ENCODE measurements at regions not wholly inside any gene's neighbourhood (a gene's known extent, or its start where the extent isn't known, plus 50 kb on each side); places are given as distances from the start of the nearest gene placed in this dataset.

GRCh38 chr7:89797965-89798598 lies 356.2 kb upstream of the STEAP1 start:
- Histone ChIP-seq H3K27ac (ENCODE audit: low read depth, low read length) (no peak overlapping the region), H3K4me1 (ENCODE audit: control insufficient read depth, low read length) (no peaks in the 10 kb centered on the region), H4K20me1 (ENCODE audit: control insufficient read depth, insufficient read depth, low read depth, low read length) (no peaks in the 10 kb centered on the region), H3K4me2 (ENCODE audit: low read length) (no peak overlapping the region), H3K27me3 (ENCODE audit: control insufficient read depth, low read length) (no peaks in the 10 kb centered on the region), H3K36me3 (ENCODE audit: control insufficient read depth, low read length) (no peaks in the 10 kb centered on the region), H3K9me3 (ENCODE audit: control insufficient read depth, insufficient read depth, low read length) (no peaks in the 10 kb centered on the region), H3K9me2 (replicated peaks; ENCODE audit: control insufficient read depth, low read length) (no peaks in the 10 kb centered on the region), H3F3A (ENCODE audit: control insufficient read depth, insufficient read depth) (no peaks in the 10 kb centered on the region), H3K4me3 (ENCODE audit: low read length) (no peak overlapping the region), H3K79me2 (ENCODE audit: control insufficient read depth, low read length) (no peaks in the 10 kb centered on the region)
- TF ChIP-seq CTCF (IDR thresholded peaks at IDR 0.05; ENCODE audit: low read depth, low read length, poor library complexity, severe bottlenecking): no peak
- no peak for TF ChIP-seq EZH2phosphoT487 (IDR thresholded peaks at IDR 0.05; ENCODE audit: borderline replicate concordance, low read length)

DNA sequence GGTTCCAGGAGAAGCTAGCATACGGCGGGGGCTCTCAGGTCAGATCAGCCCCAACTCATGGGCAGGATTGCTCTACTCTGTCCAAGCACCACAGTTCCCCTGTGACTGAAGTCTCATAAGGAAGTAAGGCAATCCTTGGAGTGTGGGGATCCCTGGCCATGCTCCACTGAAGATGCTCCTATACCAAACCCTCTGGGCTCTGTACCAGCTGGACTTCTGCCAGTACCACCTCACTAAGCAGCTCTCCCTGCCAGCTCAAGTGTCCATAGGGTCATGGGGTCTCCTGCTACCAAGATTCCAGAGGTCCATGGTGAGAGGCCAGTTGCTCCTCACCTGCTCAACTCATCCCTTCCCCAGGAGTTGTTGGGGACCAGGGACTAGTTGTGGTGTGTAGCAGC lies 355.7 kb upstream of the STEAP1 start:
- no peak overlapping the region for H3K4me2 ChIP-seq (ENCODE audit: low read length)
- H3K4me1 ChIP-seq (ENCODE audit: control insufficient read depth, low read length): no peaks in the 10 kb centered on the region
- no peaks in the 10 kb centered on the region for H3K9me3 ChIP-seq (ENCODE audit: control insufficient read depth, insufficient read depth, low read length)
- TF ChIP-seq CTCF (IDR thresholded peaks at IDR 0.05; ENCODE audit: low read depth, low read length, poor library complexity, severe bottlenecking) (no peak), EZH2phosphoT487 (IDR thresholded peaks at IDR 0.05; ENCODE audit: borderline replicate concordance, low read length) (no peak)
- H3F3A ChIP-seq (ENCODE audit: control insufficient read depth, insufficient read depth): no peaks in the 10 kb centered on the region
- H3K9me2 ChIP-seq (replicated peaks; ENCODE audit: control insufficient read depth, low read length): no peaks in the 10 kb centered on the region
- H3K27ac ChIP-seq (ENCODE audit: low read depth, low read length): no peak overlapping the region
- H3K4me3 ChIP-seq (ENCODE audit: low read length): no peak overlapping the region
- H3K36me3 ChIP-seq (ENCODE audit: control insufficient read depth, low read length): no peaks in the 10 kb centered on the region
- no peaks in the 10 kb centered on the region for H3K79me2 ChIP-seq (ENCODE audit: control insufficient read depth, low read length)
- H4K20me1 ChIP-seq (ENCODE audit: control insufficient read depth, insufficient read depth, low read depth, low read length): no peaks in the 10 kb centered on the region
- H3K27me3 ChIP-seq (ENCODE audit: control insufficient read depth, low read length): no peaks in the 10 kb centered on the region

DNA sequence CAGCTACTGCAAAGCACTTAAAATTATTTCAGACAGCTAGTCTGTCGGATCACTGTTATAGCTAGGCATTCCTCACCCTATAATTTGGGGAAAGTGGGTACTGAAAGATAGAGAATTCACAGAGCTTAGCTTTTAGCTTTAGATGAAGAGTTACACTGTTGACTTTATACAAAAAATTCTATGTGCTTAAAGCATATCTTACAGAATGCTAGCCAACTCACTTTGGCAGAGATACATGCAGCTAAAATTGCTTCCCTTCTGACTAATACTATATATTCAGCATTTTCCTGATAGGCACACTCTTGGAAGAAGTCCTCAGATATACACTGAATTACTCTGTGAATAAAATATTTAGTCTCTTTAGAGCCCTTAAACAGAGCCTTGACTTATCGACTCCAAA lies 353.5 kb upstream of the STEAP1 start:
- no peaks in the 10 kb centered on the region for H3K36me3 ChIP-seq (ENCODE audit: control insufficient read depth, low read length)
- no peaks in the 10 kb centered on the region for H3K4me1 ChIP-seq (ENCODE audit: control insufficient read depth, low read length)
- H3F3A ChIP-seq (ENCODE audit: control insufficient read depth, insufficient read depth): no peaks in the 10 kb centered on the region
- no peak overlapping the region for H3K4me3 ChIP-seq (ENCODE audit: low read length)
- H3K9me3 ChIP-seq (ENCODE audit: control insufficient read depth, insufficient read depth, low read length): no peaks in the 10 kb centered on the region
- no peak overlapping the region for H3K4me2 ChIP-seq (ENCODE audit: low read length)
- no peaks in the 10 kb centered on the region for H4K20me1 ChIP-seq (ENCODE audit: control insufficient read depth, insufficient read depth, low read depth, low read length)
- H3K27me3 ChIP-seq (ENCODE audit: control insufficient read depth, low read length): no peaks in the 10 kb centered on the region
- TF ChIP-seq CTCF (IDR thresholded peaks at IDR 0.05; ENCODE audit: low read depth, low read length, poor library complexity, severe bottlenecking): no peak
- no peak for TF ChIP-seq EZH2phosphoT487 (IDR thresholded peaks at IDR 0.05; ENCODE audit: borderline replicate concordance, low read length)
- no peak overlapping the region for H3K27ac ChIP-seq (ENCODE audit: low read depth, low read length)
- H3K79me2 ChIP-seq (ENCODE audit: control insufficient read depth, low read length): no peaks in the 10 kb centered on the region
- no peaks in the 10 kb centered on the region for H3K9me2 ChIP-seq (replicated peaks; ENCODE audit: control insufficient read depth, low read length)
